Renal cortical epithelial cell (primary cell): ENCODE measurements at regions not wholly inside any gene's neighbourhood (a gene's known extent, or its start where the extent isn't known, plus 50 kb on each side); places are given as distances from the start of the nearest gene placed in this dataset.

Source experiments
- DNase-seq: peaks from one replicate; pipeline ENCODE4 v3.0.0-alpha.2; 2011; ENCODE audit warnings: low read depth

GRCh38 chr5:65068410-65068809 lies 299.7 kb downstream of the CWC27 start:
- DNase-seq, result no peak

- no peak for DNase-seq
Observed at GRCh38 chr5:65070026-65070425, 301.3 kb downstream of the CWC27 start.

- no peak for DNase-seq
Observed at GRCh38 chr5:65072850-65073249, 304.1 kb downstream of the CWC27 start.

GRCh38 chr5:65073250-65073661 lies 304.5 kb downstream of the CWC27 start:
- DNase-seq, result no peak

- no peak for DNase-seq
Observed at GRCh38 chr5:65075623-65076250, 307.0 kb downstream of the CWC27 start.

- DNase-seq, result peak; percentile 30
Observed at GRCh38 chr5:65076251-65076869, 307.6 kb downstream of the CWC27 start.

- DNase-seq, result no peak
Observed at GRCh38 chr5:65077653-65078052, 308.9 kb downstream of the CWC27 start.

GRCh38 chr5:65078331-65078730 lies 309.6 kb downstream of the CWC27 start:
- no peak for DNase-seq

- no peak for DNase-seq
Observed at GRCh38 chr5:65081071-65081470, 312.3 kb downstream of the CWC27 start.

GRCh38 chr5:65084795-65085515 lies 316.2 kb downstream of the CWC27 start:
- no peak for DNase-seq

- DNase-seq, result no peak
Observed at GRCh38 chr5:65085516-65085850, 316.8 kb downstream of the CWC27 start.

GRCh38 chr5:65086234-65086890 lies 317.6 kb downstream of the CWC27 start:
- peak; percentile 51 for DNase-seq

GRCh38 chr5:65087154-65087553 lies 318.4 kb downstream of the CWC27 start:
- no peak for DNase-seq

- DNase-seq, result no peak
Observed at GRCh38 chr5:65094279-65094678, 325.5 kb downstream of the CWC27 start.

GRCh38 chr5:65098393-65098792 lies 329.7 kb downstream of the CWC27 start:
- DNase-seq, result no peak
